NCI-H1694 treated with DMSO at 0.1 percent for 48 hours (cell line): ENCODE measurements at regions not wholly inside any gene's neighbourhood (a gene's known extent, or its start where the extent isn't known, plus 50 kb on each side); places are given as distances from the start of the nearest gene placed in this dataset.
"Not testable (repeated sequence)": the region's sequence is repeated elsewhere in the genome, so short reads cannot be mapped to it uniquely, and the experiment has no call there.

Experiments
- DNase-seq: peaks from one replicate; lab custom pipeline; 2025; lab: John Stamatoyannopoulos, UW

DNA sequence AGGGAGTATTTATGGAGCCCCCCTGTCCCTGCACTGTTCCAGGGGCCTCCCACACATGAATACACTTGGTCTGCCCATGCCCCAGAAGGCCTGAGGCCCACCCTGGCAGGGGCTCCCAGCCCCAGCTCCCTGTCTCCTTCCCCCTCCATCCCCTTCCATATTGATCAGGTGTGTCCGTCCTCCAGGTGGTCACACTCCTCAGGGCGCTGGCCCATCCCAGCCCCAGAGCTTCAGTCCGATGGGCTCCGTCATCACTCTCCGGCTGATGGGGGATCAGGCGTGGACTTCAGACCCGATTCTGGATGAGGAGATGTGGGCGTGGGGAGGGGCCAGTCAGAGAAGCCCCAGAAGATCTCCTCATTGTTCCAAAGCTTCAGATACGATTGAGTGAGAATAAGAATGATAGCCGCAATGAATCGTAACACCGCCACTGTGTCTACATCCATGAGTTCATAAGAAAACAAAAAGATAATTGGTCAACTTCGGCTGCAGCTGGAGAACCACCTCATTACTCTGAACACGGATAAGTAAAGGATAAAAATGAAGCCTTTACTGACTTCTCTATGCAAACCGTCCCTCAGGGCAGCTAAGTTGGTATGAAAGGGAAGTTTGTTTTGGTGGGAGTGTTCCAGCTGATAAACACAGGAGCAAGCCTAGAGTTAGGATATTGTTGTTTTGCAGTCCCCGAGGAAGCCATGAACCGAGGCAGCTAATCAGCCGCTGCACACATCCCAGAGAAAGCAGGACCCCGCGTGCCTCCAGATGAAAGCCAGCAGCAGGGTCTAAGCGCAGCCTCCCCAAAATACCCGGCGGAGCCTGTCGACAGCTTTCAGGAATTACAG is 279.5 kb downstream of the NDUFA10 start:
- DNase-seq, result no peak

DNA sequence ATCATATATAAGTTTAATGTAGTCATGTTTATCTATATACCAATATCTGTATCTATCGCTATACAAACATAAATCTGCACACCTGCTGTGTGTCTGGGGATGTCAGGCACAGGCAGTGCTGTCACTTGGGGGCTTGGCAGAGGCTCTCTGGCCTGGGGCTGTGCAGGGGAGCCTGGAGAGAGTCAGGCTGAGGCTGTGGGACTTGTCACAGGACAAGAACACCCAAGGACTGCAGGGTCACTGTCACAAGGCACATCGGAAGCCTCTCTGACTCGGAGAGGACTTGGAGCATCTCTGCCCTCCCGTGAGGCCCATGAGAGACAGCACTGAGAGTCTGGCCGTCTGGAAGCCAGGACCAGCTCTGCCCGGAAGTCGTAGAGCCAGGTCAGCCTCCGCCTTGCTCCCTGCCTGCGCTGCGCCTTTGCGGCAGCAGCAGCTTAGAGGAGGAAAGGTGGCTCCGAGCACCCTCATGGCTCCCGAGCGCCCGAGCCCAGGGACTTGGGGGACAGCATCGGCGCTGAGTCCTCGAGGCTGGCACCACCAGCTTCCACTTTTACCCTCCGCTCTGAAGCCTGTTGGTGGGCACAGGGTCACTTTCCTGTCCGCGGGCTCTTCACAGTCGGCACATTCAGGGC is 280.3 kb downstream of the NDUFA10 start:
- DNase-seq, result no peak

DNA sequence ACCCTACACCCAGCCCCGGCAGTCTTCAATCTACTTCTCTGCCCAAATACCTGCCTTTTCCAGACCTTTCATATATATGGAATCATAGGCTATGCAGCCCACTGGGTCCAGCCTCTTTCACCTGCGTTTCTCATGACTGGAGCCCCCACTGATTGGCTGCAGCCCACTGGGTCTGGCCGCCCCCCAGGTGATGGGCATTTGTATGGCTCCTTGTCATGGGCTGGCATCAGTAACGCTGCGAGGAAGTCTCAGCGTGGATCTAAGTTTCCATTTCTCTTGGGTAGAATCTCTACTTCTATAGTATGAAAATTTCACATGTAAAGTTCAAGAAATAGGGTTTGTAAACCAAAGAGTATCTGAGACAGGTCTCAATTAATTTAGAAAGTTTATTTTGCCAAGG is 281.9 kb downstream of the NDUFA10 start:
- DNase-seq, result no peak

DNA sequence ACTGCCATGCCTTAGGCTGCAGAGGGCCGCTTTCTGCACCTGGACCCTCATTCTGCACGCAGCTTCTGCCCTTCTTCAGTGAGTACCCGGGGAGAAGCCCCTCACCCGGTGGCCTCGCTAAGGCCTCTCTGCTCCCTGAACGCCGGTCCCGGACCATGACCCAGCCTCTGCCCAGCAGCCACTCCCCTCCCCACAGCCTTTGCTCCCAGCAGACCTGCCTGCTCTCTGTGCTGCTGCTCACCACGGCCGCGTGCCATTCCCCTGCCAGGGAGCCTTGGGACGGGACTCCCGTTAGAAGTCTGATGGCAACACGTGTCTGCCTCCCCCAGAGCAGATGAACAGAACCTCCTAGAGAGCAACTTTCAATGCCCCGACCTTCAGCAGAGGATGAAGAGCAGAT is 282.8 kb downstream of the NDUFA10 start:
- no peak for DNase-seq

DNA sequence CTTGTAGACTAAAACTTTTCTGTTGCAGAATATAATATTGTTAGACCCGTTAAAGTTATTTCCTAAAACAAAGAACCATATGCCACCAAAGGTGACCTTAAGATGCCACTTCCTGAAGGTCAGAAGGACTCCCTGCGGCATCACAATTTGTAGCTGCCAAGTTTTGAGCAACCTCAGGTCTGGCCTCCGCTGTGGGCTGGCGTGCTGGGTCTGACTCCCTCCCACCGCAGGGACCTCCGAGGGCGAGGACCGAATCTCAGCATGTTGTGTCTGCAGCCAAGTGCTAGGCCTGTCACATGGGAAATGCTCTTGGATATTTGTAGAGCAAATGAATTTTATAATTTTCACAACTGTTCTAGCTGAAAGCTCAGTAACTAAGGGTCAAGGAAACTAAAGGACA is 285.9 kb downstream of the NDUFA10 start:
- DNase-seq, result no peak

DNA sequence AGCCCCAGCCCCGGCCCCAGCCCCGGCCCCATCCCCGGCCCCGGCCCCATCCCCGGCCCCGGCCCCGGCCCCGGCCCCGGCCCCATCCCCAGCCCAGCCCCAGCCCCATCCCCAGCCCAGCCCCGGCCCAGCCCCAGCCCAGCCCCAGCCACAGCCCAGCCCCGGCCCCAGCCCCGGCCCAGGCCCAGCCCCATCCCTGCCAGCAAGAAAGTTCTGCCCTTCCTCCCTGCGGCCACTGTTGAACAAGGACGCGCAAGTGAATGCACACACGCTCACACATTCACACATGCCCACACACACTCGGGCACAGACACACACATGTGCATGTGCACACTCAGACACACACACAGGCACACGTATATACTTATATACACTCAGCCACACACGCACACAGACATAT is 287.0 kb downstream of the NDUFA10 start:
- DNase-seq, result no peak

DNA sequence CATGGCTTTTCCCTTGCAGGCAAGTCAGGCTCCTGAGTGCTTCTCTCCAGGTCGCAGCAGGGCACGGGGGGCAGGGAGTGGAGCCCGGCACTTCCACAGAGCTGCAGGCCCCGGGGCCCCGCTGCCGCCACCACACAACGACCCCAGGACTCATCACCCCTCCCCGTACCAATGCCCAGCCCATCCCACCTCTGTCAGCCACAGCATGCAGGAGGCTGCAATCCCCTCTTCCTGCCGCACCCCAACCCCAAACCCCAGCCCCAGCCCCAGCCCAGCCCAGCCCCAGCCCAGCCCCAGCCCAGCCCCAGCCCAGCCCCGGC is 288.0 kb downstream of the NDUFA10 start:
- DNase-seq, result no peak

DNA sequence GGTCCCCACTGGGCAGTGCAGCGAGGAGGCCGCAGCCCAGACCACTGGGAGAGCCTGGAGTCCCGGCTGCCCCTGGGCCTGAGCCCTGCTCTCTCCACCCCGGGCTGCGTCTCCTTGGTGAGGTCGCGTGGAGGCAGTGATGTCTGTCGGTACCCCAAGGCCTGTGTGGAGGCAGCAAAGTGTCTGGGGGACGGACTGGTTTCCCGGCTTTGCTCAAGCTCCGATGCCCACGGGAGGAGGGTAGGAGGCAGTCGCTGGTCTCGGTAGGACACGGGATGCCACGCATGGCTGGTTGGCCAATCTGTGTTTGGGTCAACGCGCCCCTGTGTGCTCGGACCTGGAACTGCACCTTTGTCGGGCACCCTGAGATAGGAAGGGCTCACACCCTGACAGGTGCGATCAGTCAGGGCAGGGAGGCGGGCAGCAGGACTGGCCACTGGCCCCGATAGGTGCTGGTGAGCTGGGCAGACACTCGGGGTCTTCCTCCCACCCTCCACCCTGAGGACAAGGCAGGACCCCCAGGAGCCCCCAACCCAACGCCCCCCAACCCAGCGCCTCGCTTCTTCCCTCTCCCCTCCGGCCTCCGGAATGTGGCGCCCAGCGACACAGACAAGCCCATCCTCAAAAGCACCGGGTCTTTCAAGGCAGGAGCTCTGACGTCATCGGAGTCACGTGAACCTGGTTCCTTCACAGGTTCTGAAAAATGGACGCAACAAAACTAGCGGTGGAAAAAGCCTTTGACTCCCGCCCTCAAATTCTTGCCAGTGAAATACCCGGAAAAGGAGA is 288.6 kb downstream of the NDUFA10 start:
- DNase-seq, result no peak

DNA sequence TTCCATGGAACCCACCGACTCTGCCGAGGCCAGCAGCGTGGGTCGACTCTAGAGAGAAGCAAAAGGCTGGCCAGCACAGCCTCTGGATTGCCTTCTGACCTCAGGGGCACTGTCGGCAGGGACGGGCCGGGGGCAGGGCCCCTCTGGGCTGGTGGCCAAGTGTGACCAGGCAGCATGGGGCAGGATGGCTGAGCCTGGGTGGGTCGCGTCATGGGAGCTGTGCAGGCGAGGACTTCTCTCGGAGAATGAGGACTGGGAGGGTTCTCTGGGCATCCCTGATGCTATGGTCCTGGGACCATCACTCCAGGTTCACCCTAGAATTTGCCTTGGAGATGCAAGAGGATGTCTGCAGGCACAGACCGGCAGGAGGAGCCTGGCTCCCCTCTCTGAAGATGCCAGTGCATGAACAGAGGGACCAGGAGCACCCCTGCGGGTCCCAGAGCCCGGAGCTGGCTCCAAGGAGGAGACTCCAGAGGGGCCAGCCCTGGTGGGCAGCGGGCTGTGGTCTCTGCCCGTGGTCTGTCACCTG is 289.2 kb downstream of the NDUFA10 start:
- DNase-seq, result no peak

DNA sequence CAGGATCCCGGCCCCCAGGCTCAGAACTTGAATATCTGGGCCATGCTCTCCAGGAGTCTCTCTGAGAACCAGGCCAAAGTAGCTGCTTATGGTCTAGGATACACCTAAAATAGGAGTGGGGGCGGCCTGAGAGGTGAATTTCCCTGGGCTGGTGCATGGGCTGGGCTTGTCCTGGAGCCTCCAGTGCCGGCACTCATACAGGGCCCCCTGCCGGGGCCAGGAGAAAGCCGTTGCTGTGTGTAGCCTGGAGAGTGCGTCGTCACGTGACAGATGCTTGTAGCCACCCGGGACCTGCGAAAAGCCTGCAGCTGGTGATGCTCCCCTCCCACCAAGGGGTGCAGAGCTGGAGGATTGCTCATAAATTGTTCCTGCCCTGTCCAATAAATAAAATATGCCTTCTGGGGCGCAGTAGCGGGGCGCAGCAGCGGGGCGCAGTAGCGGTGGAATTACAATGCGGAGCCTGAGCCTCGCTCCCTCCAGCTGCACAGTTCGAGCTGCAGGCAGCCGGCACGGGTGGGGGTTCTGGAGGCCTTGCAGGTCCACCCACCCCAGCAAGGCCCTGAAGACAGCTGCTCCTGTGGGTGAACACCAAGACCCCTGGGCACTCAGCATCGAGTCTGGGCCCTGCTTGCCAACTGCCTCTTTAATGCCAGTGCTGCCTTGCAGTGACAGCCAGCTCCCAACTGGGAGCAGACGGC is 289.9 kb downstream of the NDUFA10 start:
- no peak for DNase-seq

DNA sequence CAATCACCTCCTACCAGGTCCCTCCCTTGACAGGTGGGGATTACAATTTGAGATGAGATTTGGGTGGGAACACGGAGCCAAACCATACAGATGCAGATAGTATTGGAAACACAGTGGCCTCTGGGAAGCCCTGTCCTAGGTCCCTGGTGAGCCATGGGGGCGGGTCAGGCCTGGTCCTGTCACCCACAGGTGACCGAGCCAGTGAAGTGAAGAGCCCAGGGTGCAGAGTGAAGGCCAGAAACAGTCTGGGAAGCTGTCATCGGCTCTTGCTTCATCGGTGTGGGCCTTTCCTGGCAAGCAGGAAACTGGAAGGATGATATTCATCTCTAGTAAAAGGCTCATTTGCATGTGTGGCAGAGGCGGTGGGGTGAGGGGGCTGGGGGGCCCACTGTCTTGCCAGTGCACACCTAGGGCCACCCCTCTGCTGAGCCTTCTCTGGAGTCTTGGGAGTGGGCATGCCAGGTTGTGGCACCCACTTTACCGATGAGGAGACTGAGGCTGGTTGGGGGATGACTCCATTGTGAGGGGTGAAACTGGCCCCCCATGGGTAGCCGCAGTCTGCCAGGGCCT is 290.6 kb downstream of the NDUFA10 start:
- no peak for DNase-seq

DNA sequence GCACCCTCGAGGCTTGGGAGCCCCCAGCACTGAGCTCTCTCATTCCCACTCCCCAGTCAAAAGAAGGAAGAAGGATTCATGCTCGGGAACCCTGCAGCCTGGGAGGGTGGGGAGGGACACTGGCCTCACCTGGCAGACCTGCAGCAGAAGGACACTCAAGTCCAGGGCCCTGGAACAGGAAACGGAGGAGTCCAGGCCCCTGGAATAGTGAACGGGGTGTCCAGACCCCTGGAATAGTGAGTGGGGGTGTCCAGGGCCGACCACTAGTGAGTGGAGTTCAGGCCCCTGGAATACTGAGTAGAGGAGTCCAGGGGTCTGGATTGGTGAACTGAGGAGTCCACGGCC is 292.5 kb downstream of the NDUFA10 start:
- no peak for DNase-seq

DNA sequence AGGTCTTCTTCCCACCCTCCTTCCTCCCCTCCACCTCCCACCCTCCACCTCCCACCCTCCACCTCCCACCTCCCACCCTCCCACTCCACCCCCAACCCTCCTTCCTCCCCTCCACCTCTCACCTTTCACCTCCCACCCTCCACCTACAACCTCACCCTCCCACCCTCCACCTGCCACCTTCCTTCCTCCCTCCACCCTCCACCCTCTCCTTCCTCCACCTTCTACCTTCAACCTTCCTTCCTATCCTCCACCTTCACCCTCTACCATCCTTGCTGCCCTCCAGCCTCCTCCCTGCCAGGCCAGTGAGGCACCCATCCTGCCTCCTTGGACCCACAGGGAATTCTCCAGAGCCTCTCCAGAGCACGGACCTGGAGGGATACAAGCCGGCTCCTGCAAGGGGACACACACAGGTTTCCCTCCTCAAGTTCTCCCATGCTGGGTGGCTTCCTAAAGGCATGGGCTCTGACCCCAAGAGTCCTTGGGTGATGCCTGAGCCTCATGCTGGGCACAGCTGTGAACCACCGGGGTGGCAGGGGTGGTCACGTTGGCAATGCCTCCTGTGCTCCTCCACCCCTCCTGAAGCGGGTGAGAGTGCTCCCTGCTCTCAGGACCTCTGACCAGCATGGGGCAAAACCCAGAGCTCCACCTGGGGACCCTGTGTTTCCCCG is 293.0 kb downstream of the NDUFA10 start:
- DNase-seq, result no peak

DNA sequence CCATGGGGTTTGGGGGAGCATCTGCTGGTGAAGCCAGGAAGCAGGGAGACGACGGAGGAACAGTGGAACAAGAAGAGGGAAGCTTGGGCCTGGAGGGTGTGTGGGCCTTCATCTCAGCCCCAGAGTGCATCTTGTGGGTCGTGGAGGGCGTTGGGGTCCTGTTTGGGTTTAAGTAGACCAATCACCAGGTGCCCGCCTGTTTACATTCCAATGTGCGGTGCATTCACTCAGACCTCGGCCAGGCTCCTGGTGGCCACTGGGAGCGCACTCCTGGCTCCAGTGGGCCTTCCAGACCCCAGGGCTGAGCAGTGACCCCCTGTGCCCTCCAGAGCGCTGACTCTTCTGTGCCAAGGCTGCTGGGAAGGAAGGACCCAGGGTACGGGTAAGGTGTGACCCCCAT is 293.7 kb downstream of the NDUFA10 start:
- no peak for DNase-seq

DNA sequence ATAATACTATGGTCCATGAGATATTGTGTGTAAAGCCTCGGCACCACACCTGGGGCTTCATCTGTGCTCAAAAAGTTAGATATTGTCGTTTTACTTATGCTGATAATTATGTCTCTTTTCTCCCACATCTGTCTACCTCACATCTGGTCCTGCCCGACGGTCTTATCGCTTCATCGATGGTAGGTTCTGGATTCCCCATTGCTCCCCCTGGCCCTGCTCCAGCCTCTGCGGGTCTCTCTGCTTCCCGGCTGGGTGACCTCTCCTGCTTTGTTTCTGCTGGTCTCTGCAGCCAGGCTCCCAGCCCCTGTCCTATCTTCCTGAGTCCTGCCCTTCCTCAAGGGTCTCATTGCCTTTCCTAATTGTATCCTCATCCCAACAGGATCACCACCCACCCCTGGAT is 294.2 kb downstream of the NDUFA10 start:
- no peak for DNase-seq

DNA sequence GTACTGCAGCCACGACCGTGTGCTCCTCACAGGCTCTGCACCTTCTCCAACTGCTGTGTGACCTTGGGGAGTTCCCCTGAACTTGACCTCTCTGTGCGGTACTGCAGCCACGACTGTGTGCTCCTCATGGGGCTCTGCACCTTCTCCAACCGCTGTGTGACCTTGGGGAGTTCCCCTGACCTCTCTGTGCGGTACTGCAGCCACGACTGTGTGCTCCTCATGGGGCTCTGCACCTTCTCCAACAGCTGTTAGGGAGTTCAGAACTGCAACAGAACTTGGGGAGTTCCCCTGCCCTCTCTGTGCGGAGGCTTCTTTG is 294.6 kb downstream of the NDUFA10 start:
- not testable (repeated sequence) for DNase-seq

DNA sequence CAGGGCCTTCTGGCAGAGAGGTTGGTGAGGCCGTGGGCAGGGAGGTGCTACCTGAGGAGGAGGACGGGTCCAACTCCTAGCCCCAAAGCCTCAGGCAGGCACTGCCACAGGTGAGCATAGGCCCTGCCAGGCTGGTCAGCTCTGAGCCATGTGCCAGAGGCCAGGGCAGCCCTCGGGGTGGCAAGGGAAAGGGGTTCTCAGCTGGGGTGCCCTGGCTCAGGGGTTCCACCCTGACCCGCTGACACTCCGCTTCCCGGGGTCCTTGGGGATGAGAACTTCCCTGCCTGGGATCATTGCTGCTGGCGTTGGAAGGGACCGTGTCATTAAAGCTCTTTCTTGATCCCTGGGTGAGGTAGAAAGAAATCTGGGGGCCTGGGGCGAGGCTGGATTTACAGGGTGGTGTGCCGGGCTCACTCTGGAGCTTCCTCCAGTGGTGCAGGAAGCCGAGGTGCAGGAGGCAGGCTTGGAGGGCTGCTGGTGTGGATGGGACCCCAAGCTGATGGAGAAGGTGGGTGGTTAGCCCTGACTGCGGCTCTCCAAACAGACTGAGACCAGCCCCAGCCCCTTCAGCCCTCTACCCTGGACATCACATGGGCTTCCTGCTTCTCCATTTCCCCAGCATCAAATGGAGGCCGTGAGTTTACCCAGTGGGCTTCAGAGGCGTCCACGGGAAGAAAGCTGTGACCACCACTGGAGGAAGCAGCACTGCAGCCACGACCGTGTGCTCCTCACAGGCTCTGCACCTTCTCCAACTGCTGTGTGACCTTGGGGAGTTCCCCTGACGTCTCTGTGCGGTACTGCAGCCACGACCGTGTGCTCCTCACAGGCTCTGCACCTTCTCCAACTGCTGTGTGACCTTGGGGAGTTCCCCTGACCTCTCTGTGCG is 295.2 kb downstream of the NDUFA10 start:
- DNase-seq, result no peak

DNA sequence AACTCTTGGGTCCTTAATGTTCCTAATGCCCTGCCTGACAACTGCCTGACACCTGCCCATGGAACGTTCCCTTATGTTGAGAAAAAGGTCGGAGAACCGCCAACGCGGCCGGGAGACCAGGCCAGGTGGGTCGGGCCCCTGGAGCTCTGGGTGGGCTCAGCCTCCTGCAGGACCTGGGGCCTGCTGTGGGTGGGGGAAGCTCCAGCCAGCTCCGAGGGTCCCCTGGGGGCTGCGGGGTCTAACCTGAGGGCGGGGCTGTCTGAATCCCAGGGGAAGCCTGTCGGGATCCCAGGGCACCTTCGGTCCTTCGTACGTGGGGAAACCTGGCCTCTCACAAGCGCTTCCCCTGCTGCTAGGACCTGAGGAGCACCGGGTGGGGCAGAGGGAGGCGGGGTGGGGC is 296.0 kb downstream of the NDUFA10 start:
- no peak for DNase-seq

DNA sequence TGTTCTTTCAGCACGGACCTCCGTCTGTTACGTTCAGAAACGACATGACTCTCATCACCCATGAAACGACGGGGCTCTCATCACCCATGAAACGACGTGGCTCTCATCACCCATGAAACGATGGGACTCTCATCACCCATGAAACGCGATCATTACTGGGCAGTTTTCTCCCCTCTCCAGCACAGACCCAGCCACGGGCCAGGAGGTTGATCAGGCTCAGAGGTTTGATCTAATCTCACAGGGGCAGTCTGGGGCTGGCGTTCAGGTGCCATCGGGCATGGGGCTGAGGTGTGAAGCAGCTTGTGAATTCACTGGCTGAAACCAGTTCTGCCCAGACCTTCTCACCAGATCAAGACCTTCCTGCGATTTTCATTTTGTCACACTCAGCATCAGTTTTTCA is 296.4 kb downstream of the NDUFA10 start:
- DNase-seq, result no peak

DNA sequence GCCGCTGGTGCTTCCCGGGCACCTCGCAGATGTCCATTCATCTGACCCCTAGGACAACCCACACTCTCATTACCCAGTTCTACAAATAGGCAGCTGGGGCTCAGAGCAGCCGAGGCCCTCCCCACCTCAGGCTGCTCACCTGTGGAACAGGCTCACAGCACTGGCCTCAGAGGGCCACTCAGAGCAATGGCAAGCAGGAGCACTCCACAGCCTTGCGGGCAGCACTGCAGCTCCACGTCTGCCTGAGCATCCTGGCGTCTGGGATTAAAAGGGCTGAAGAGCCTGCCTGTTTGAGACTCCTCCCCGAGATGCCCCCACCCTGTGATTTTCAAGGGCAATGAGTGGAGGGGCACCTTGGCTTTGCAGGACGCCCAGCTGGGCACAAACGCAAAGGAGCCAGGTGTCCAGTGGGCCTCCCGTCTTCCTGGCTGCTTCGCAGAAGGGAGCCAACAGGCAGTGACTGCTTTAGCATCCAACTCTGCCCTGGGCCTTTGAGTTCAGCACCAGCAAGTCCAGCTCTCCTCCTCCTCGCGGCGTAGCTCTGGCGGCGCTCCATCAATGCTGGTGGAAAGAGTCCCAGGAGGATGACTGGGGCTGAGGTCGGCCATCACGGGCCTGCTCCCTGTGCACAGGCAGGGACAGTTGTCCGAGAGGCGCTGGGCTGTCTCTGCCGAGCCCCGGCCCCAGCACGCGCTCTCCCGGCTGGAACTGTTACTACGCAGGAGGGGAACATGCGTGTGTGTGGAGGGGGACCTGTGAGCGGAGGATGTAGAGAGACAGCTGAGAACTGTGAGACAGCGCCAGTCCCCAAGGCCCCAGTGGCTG is 297.2 kb downstream of the NDUFA10 start:
- DNase-seq, result no peak
